ENCODE measurements at regions not wholly inside any gene's neighbourhood (a gene's known extent, or its start where the extent isn't known, plus 50 kb on each side); places are given as distances from the start of the nearest gene placed in this dataset.

GRCh38 chr1:87783315-87783714 lies 454.6 kb downstream of the LMO4 start:
- no peak for TF ChIP-seq CTCF (IDR thresholded peaks at IDR 0.05)
- no peak for TF ChIP-seq POLR2A (IDR thresholded peaks at IDR 0.05)
